IPS-NIHi7 (cell line): ENCODE measurements at regions not wholly inside any gene's neighbourhood (a gene's known extent, or its start where the extent isn't known, plus 50 kb on each side); places are given as distances from the start of the nearest gene placed in this dataset.
"Not testable (repeated sequence)": the region's sequence is repeated elsewhere in the genome, so short reads cannot be mapped to it uniquely, and the experiment has no call there.

Experiments
- DNase-seq: peaks from one replicate; pipeline ENCODE4 v3.0.0; 2012; ENCODE audit warnings: mixed read lengths; ENCODE audit errors: extremely low spot score

DNA sequence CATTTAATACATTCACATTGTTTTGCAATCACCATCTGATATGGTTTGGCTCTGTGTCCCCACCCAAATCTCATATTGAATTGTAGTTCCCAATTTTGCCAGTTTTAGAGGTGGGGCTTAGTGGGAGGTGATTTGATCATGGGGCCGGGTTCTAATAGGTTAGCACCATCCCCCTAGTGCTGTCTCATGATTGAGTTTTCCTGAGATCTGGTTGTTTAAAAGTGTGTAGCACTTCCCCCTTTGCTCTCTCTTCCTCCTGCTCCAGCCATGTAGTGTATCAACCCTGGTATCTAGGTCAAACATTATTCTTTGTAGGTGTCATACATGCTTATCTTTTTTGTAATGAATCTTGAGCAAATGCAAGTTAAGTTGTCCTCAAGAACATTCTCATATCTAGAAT is 83.3 kb upstream of the KIT start:
- DNase-seq: no peak

DNA sequence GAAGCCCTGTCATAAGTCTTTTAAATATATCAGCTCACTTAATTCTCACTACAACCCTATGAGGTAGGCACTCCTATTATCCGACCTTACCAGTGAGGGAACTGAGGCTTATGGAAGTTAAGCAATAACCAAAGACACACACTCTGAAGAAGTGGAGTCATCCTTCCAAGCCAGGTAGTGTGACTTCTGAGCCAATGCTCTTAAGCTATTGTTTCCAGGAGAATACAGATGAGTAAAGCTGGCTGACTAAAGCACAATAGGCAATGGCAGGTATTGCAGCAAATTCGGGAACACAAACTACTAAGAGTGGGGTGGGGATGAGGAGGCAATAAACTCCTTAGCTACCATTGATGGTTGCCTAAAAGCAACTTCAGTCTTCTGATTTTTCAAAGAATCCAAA is 81.8 kb upstream of the KIT start:
- no peak for DNase-seq

DNA sequence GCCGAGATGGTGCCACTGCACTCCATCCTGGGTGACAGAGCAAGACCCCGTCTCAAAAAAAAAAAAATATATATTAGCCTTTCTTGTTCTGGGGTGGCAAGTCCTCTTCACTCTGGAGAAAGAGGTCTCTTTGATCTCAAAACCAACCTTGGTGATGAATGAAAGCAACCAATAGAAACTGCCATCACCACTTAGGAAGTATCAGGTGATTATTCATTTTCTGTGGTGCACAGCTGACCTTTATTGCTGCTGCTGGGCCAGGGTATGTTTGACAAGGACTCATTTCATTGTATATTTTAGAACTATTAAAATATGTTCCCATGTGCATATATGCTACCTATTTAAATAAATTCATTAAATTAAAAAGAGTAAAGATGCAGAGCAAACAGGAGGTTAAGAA is 76.0 kb upstream of the KIT start:
- no peak for DNase-seq

DNA sequence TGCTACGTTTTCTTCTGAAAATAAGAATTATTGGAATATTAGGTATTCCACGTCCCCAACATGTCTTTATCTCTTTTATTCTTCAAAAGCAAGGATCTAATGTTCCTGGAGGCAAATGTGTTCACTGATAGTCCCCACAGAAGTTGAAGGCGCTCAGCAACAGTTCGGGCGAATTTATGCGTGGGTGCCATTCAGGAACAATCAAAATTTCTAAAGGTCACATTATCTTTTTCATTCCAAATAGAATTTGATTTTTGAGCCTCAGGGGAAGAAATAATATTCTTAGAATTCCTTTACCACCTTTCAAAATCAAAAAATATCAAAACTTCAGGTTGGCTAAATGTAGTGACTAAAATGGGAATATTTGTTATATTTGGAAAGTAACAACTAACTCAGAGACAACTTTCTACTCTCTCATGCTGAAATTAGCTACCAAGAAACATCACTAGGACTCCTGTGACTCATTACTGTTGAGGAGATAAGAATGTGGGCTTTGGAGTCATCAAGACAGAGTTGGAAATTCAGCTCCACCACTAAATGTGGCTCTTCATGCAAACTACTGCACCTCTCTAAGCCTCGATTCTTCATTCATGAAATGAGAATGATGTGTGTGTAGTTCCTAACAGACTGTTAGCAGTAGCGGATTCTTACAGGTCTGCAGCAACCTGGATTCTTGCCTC is 72.3 kb upstream of the KIT start:
- no peak for DNase-seq

DNA sequence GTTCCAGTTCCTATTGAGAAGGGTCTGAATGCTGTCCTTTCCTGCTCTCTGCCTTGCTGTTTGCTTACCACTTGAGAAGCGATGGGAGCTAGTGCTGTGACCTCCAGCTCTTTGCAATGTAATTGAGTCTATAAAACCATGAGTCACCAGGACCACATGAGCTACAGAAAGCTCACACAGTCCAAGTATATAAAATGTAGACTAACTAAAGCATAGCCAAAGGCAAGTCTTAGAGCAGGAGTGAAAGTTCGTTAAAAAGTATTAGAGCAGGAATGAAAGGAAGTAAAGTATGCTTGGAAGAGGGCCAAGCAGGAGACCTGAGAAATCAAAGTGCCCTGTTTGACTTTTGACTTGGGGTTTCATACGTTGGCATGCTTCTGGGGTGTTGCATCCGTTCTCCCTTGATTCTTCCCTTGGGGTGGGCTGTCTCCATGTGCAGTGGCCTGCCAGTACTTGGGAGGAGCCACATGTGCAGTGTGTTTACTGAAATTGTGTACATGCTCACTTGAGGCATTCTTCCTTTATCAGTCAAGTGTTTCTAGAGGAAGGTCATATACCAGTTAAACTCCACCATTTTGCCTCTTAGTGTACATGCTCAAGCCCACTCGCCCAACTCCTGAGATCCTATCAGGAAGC is 71.3 kb upstream of the KIT start:
- DNase-seq: no peak

DNA sequence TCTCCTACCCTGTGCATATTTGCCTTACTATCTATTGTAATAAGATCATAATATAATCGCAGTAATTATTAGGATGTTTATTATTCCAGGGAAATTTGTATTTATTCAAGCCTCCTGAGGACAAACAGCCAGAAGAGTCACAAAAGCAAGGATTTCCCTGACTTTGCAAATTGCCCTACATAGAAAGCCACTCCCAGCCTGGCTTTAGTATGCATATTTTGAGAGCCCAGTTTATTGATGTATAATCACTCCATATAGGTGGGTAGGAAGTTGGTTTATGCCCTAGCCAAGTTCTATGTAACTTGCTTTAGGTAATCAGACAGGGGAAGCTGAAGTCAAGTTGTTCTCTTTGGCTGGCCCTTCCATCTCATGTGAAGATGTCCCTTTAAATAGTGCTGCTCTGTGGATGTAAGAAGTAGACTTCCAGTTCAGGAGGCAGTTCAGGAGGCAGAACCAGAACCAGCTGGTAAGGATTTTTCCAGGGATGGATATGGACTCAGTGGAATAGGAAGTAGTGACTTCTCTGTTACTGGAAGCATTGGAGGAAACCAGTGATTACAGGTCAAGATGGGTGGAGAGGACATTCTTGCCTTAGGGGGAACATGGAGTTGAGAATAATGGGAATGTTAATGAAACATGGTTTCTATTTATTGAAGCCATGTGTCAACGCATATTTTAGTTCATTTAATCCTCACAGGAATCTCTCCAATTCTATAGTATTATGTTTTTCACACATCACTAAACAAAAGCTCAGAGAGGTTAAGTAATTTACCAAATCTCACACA is 70.5 kb upstream of the KIT start:
- no peak for DNase-seq

DNA sequence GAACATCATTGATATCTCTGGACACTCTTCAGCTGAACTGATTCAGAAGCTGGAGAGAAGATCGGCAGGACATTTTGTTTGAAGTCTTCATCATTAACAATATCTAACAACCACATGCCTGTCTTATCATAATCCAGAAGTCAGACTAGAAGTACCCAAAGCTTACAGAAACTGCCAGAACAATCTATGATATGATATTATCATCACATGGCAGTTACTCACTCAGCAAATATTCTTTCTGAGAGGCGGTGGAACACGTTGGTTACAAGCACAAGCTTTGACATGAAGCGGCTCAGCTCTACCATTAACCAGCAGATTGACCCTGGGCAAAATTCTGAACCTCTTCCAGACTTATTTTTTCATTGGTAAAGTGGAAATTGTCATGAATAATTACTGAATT is 69.4 kb upstream of the KIT start:
- DNase-seq: no peak

DNA sequence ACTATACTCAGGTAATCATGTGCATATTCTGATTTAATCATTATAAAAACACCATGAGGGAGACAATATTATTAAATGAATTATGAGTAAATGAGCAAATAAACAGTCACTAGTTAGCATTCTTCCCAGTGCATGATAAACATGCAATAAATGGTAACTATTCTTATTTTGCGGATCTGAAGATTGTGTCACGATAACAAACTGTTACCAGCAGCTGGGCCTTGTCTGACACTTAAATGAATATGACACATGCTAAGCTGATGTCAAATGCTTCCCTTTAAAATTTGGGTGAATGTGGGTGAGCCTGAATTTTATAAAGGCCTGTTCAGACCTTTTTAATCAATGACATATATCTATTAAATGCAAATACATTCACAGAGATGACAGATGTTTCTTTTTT is 68.2 kb upstream of the KIT start:
- DNase-seq: no peak

DNA sequence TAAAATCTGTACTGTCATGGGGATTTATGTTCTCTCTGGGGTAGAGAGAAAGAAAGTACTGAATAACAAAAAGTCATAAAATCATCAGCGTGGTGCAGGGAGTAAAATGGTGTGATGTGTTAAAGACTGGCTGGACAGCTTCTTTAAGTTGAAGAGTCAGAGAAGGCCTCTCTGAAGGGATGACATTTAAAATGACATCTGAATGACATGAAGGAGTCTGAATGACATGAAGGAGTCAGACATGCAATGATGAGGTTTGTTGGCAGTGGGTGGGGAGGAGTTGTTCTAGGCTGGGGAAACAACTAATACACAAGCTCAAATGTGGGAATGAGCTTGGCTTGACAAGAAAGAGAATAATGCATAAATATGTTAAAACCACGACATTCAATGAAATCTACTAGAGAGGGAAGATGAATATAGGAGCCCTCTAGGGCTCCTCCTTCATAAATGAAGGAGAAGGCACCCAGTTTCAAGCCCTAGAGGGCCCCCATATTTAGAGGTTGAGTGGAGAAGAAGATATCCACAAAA is 63.9 kb upstream of the KIT start:
- DNase-seq: no peak

DNA sequence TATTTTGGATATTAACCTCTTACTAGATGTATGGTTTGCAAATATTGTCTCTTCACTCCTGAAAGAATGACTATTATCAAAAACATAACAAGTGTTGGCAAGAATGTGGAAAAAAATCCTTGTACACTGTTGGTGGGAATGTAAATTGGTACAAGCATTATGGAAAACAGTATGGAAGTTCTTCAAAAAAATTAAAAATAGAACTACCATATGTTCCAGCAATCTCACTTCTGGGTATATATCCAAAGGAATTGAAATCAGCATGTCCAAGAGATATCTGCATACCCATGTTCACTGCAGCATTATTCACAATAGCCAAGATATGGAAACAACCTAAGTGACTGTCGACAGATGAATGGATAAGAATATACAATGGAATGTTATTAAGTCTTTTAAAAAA is 61.6 kb upstream of the KIT start:
- no peak for DNase-seq

DNA sequence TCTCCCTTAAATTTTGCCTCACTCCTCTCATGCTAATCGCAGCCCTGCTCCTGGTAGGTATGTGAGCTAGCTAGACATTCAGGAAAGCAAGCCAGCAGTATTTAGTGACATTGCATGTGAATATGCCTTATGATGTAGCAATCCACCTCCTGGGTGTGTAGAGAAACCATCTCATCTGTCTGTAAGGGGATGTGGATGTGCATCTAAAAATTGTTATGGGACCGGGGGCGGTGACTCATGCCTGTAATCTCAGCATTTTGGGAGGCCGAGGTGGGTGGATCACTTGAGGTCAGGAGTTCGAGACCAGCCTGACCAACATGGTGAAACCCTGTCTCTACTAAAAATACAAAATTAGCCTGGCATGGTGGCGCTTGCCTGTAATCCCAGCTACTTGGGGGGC is 60.1 kb upstream of the KIT start:
- not testable (repeated sequence) for DNase-seq

DNA sequence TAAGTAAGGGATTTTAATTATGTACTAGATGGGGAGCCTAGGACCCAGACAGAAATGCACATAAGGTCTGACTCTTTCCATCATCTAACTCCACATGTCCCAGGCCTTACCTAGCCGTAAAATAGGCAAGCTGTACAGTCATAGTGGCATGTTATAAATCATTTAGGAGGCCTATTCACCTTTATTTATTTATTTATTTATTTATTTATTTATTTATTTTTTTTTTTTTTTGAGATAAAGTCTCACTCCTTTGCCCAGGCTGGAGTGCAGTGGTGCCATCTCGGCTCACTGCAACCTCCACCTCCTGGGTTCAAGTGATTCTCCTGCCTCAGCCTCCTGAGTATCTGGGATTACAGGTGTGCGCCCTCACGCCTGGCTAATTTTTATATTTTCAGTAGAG is 55.6 kb upstream of the KIT start:
- not testable (repeated sequence) for DNase-seq

DNA sequence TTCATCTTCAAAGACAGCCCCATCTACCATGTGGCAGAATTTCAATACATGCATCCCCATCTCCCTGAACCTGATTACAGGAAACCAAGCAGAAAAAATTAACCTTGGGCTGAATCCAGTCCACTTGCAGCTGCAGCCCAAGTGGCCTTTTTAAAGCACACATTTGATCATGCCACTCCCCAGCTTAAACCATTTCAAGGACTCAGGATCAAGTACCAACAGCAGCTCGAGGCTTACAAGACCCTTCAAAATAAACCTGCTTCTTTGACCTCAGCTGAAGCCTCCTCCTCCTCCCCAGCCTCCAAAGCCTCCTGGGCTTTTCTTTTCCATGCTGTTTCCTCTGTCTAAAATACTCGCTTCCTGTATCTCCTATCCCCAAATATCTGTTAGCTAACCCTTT is 50.7 kb upstream of the KIT start:
- no peak for DNase-seq

DNA sequence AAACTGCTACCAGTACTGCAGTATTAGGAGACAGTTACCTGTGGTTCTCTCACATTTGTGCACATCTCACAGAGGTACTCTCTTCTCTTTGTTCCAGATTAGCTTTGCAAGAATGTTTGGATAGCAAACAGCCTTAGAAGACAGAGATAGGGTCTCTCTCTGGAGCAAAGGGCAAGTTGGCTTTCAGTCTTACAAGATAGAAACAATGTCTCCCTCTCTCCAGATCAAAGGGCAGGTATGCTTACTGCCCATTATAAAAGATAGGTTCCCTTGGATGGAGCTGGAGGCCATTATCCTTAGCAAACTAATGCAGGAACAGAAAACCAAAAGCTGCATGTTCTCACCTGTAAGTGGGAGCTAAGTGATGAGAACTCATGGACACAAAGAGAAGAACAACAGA is 50.2 kb upstream of the KIT start:
- DNase-seq: no peak
